WTC11 (cell line): ENCODE measurements at regions not wholly inside any gene's neighbourhood (a gene's known extent, or its start where the extent isn't known, plus 50 kb on each side); places are given as distances from the start of the nearest gene placed in this dataset.

ENCODE experiments used
- ATAC-seq: fragments of 200-7000 bp; cut with Tn5 transposase; 2 replicates; pipeline ENCODE4 v1.10.0; 2021; ENCODE audit warnings: mild to moderate bottlenecking, moderate library complexity
- CTCF ChIA-PET: fragments of 300-600 bp; sonication (Branson Sonifier 250); formaldehyde crosslinking; loops from one replicate; lab custom pipeline; 2021; ENCODE audit warnings: antibody characterized with exemption; lab: Charles Lee
- POLR2A ChIA-PET: fragments of 350-600 bp; sonication (Branson Sonifier 250); formaldehyde crosslinking; loops from one replicate; lab custom pipeline; 2021; ENCODE audit warnings: antibody characterized with exemption; lab: Charles Lee
- DNase-seq: peaks from one replicate; pipeline ENCODE4 v3.0.0; 2021; ENCODE audit warnings: low spot score
- H3K27ac Mint-ChIP-seq: 2 replicates; pipeline ENCODE4 v1.8.0; 2021; ENCODE audit warnings: mixed read lengths
- H3K27me3 Mint-ChIP-seq: 2 replicates; pipeline ENCODE4 v1.8.0; 2021; ENCODE audit warnings: low read depth, mild to moderate bottlenecking, moderate library complexity, mixed read lengths
- H3K36me3 Mint-ChIP-seq: 2 replicates; pipeline ENCODE4 v1.8.0; 2021; ENCODE audit warnings: mixed read lengths
- H3K4me1 Mint-ChIP-seq: 2 replicates; pipeline ENCODE4 v1.8.0; 2022; ENCODE audit warnings: mixed read lengths
- H3K4me3 Mint-ChIP-seq: 2 replicates; pipeline ENCODE4 v1.8.0; 2021; ENCODE audit warnings: mild to moderate bottlenecking, moderate library complexity, mixed read lengths
- H3K9me3 Mint-ChIP-seq: 2 replicates; pipeline ENCODE4 v1.8.0; 2021; ENCODE audit warnings: mixed read lengths
- CBFB ChIP-seq: sonication (generic); formaldehyde crosslinking; IDR thresholded peaks from 2 replicates; pipeline ENCODE4 v1.8.1; 2022; ENCODE audit warnings: mild to moderate bottlenecking, low read depth, missing genetic modification reagents
- ELF4 ChIP-seq: sonication (generic); formaldehyde crosslinking; IDR thresholded peaks from 2 replicates; pipeline ENCODE4 v1.8.1; 2022; ENCODE audit warnings: low read depth, mild to moderate bottlenecking, moderate library complexity, missing genetic modification reagents
- JAZF1 ChIP-seq: fragments of 250-450 bp; sonication (Bioruptor Pico); IDR thresholded peaks from 2 replicates; pipeline ENCODE4 v1.9.0; 2021; ENCODE audit warnings: moderate library complexity, mild to moderate bottlenecking, inconsistent platforms
- NFE2L1 ChIP-seq: sonication (generic); formaldehyde crosslinking; IDR thresholded peaks from 2 replicates; pipeline ENCODE4 v1.8.1; 2023; ENCODE audit warnings: missing genetic modification reagents
- NR3C1 ChIP-seq: sonication (generic); formaldehyde crosslinking; conservative IDR thresholded peaks from 2 replicates; pipeline ENCODE4 v1.8.1; 2023; ENCODE audit warnings: low read depth, mild to moderate bottlenecking, missing genetic modification reagents
- SOX15 ChIP-seq: fragments of 250-450 bp; sonication (Bioruptor Pico); IDR thresholded peaks from 2 replicates; pipeline ENCODE4 v1.9.0; 2021; ENCODE audit warnings: mild to moderate bottlenecking
- ZNF219 ChIP-seq: sonication (generic); formaldehyde crosslinking; IDR thresholded peaks from 2 replicates; pipeline ENCODE4 v1.8.0; 2023; ENCODE audit warnings: missing genetic modification reagents, mild to moderate bottlenecking, borderline replicate concordance
- ZNF232 ChIP-seq: sonication (generic); formaldehyde crosslinking; IDR thresholded peaks from 2 replicates; pipeline ENCODE4 v1.8.0; 2022; ENCODE audit warnings: mild to moderate bottlenecking, missing genetic modification reagents
- TF ChIP-seq, protein P1 (sequence below): sonication (generic); formaldehyde crosslinking; IDR thresholded peaks from 2 replicates; pipeline ENCODE4 v1.8.0; 2022; ENCODE audit warnings: mild to moderate bottlenecking, missing genetic modification reagents
- TF ChIP-seq, protein P2 (sequence below): sonication (generic); formaldehyde crosslinking; conservative IDR thresholded peaks from 2 replicates; pipeline ENCODE4 v1.8.1; 2022; ENCODE audit warnings: mild to moderate bottlenecking, missing genetic modification reagents
- TF ChIP-seq, protein P3 (sequence below): sonication (generic); formaldehyde crosslinking; IDR thresholded peaks from 2 replicates; pipeline ENCODE4 v1.8.0; 2022; ENCODE audit warnings: mild to moderate bottlenecking, missing genetic modification reagents
- TF ChIP-seq, protein P4 (sequence below): fragments of 250-450 bp; sonication (Bioruptor Pico); IDR thresholded peaks from 2 replicates; pipeline ENCODE4 v2.1.2; 2022; ENCODE audit warnings: mild to moderate bottlenecking, moderate library complexity
- TF ChIP-seq, protein P5 (sequence below): fragments of 200-600 bp; IDR thresholded peaks from 2 replicates; pipeline ENCODE4 v1.8.0; 2022; ENCODE audit warnings: antibody characterized with exemption
- TF ChIP-seq, protein P6 (sequence below): sonication (generic); formaldehyde crosslinking; IDR thresholded peaks from 2 replicates; pipeline ENCODE4 v1.8.0; 2023; ENCODE audit warnings: missing genetic modification reagents, mild to moderate bottlenecking, borderline replicate concordance
- TF ChIP-seq, protein P7 (sequence below): fragments of 250-450 bp; sonication (Bioruptor Pico); conservative IDR thresholded peaks from 2 replicates; pipeline ENCODE4 v1.9.0; 2021; ENCODE audit warnings: mild to moderate bottlenecking

DNA sequence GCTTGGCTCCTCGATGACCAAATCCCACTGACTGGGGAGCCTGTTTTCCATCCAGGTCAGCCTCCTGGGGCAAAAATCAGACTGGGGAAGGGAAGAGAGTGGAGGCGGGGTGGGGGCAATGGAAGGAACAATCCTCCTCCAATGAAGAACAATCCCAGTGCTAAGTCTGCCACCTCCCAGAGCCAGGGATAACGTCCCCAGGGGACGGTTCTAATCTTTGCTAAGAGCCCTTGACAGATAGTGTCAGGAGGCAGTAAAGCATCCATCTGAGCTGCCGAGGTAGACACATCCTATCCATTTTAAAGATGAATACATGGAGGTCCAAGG, 298.5 kb upstream of the MSX2 start:
- no peak for ATAC-seq
- Mint-ChIP-seq H3K4me1 (peaks cover 5% of the 10 kb centered on the region), H3K27me3 (no peaks in the 10 kb centered on the region), H3K36me3 (no peaks in the 10 kb centered on the region), H3K4me3 (no peak overlapping the region), H3K27ac (no peak overlapping the region), H3K9me3 (no peaks in the 10 kb centered on the region)
- ChIA-PET POLR2A (no interaction called here), CTCF (interaction anchor here (0.9 to 3.2 kb wide), 3 partner anchors 149 to 368 kb away, joined by 3 to 12 read pairs (median 4); no protein-coding TSS in a partner anchor)
- DNase-seq: no peak
- TF ChIP-seq, protein P1, sequence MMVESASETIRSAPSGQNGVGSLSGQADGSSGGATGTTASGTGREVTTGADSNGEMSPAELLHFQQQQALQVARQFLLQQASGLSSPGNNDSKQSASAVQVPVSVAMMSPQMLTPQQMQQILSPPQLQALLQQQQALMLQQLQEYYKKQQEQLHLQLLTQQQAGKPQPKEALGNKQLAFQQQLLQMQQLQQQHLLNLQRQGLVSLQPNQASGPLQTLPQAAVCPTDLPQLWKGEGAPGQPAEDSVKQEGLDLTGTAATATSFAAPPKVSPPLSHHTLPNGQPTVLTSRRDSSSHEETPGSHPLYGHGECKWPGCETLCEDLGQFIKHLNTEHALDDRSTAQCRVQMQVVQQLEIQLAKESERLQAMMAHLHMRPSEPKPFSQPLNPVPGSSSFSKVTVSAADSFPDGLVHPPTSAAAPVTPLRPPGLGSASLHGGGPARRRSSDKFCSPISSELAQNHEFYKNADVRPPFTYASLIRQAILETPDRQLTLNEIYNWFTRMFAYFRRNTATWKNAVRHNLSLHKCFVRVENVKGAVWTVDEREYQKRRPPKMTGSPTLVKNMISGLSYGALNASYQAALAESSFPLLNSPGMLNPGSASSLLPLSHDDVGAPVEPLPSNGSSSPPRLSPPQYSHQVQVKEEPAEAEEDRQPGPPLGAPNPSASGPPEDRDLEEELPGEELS (CRISPR knock-in tag): no peak
- no peak for TF ChIP-seq SOX15 (CRISPR knock-in tag)
- TF ChIP-seq, protein P2, sequence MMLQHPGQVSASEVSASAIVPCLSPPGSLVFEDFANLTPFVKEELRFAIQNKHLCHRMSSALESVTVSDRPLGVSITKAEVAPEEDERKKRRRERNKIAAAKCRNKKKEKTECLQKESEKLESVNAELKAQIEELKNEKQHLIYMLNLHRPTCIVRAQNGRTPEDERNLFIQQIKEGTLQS (CRISPR knock-in tag): no peak
- TF ChIP-seq NR3C1 (CRISPR knock-in tag): no peak
- TF ChIP-seq, protein P3, sequence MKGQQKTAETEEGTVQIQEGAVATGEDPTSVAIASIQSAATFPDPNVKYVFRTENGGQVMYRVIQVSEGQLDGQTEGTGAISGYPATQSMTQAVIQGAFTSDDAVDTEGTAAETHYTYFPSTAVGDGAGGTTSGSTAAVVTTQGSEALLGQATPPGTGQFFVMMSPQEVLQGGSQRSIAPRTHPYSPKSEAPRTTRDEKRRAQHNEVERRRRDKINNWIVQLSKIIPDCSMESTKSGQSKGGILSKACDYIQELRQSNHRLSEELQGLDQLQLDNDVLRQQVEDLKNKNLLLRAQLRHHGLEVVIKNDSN (CRISPR knock-in tag): no peak
- TF ChIP-seq, protein P4, sequence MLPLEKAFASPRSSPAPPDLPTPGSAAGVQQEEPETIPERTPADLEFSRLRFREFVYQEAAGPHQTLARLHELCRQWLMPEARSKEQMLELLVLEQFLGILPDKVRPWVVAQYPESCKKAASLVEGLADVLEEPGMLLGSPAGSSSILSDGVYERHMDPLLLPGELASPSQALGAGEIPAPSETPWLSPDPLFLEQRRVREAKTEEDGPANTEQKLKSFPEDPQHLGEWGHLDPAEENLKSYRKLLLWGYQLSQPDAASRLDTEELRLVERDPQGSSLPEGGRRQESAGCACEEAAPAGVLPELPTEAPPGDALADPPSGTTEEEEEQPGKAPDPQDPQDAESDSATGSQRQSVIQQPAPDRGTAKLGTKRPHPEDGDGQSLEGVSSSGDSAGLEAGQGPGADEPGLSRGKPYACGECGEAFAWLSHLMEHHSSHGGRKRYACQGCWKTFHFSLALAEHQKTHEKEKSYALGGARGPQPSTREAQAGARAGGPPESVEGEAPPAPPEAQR (CRISPR knock-in tag): no peak
- TF ChIP-seq NFE2L1 (CRISPR knock-in tag): no peak
- TF ChIP-seq ZNF219: no peak
- TF ChIP-seq, protein P5, sequence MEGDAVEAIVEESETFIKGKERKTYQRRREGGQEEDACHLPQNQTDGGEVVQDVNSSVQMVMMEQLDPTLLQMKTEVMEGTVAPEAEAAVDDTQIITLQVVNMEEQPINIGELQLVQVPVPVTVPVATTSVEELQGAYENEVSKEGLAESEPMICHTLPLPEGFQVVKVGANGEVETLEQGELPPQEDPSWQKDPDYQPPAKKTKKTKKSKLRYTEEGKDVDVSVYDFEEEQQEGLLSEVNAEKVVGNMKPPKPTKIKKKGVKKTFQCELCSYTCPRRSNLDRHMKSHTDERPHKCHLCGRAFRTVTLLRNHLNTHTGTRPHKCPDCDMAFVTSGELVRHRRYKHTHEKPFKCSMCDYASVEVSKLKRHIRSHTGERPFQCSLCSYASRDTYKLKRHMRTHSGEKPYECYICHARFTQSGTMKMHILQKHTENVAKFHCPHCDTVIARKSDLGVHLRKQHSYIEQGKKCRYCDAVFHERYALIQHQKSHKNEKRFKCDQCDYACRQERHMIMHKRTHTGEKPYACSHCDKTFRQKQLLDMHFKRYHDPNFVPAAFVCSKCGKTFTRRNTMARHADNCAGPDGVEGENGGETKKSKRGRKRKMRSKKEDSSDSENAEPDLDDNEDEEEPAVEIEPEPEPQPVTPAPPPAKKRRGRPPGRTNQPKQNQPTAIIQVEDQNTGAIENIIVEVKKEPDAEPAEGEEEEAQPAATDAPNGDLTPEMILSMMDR: no peak
- TF ChIP-seq, protein P6, sequence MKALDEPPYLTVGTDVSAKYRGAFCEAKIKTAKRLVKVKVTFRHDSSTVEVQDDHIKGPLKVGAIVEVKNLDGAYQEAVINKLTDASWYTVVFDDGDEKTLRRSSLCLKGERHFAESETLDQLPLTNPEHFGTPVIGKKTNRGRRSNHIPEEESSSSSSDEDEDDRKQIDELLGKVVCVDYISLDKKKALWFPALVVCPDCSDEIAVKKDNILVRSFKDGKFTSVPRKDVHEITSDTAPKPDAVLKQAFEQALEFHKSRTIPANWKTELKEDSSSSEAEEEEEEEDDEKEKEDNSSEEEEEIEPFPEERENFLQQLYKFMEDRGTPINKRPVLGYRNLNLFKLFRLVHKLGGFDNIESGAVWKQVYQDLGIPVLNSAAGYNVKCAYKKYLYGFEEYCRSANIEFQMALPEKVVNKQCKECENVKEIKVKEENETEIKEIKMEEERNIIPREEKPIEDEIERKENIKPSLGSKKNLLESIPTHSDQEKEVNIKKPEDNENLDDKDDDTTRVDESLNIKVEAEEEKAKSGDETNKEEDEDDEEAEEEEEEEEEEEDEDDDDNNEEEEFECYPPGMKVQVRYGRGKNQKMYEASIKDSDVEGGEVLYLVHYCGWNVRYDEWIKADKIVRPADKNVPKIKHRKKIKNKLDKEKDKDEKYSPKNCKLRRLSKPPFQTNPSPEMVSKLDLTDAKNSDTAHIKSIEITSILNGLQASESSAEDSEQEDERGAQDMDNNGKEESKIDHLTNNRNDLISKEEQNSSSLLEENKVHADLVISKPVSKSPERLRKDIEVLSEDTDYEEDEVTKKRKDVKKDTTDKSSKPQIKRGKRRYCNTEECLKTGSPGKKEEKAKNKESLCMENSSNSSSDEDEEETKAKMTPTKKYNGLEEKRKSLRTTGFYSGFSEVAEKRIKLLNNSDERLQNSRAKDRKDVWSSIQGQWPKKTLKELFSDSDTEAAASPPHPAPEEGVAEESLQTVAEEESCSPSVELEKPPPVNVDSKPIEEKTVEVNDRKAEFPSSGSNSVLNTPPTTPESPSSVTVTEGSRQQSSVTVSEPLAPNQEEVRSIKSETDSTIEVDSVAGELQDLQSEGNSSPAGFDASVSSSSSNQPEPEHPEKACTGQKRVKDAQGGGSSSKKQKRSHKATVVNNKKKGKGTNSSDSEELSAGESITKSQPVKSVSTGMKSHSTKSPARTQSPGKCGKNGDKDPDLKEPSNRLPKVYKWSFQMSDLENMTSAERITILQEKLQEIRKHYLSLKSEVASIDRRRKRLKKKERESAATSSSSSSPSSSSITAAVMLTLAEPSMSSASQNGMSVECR: no peak
- TF ChIP-seq, protein P7, sequence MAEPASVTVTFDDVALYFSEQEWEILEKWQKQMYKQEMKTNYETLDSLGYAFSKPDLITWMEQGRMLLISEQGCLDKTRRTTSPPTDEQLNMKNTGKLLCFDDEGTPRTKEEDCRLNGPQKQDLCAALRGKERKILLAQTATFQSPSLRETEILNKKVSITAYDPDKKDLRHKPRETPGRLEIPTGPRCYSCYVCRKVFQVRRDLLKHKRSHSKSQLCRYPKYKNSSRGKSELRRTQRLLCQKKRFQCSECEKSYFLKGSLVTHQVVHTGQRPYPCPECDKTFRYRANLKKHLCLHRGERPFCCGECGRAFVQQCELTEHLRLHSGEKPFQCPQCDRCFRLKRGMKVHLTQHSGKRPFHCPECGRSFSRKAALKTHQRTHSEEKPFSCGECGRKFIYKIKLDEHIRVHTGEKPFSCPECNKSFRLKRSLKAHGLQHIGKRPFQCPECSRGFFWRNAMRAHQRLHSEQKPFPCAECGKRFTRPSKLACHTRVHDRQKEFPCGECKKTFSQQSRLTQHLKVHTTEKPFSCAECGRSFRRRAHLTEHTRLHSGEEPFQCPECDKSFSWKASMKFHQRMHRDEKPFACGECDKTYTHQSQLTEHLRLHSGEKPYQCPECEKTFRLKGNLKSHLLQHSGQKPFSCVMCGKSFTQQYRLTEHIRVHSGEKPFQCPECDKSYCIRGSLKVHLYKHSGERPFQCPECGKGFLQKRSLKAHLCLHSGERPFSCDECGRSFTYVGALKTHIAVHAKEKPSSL: no peak
- no peak for TF ChIP-seq ZNF232
- TF ChIP-seq CBFB (CRISPR knock-in tag): no peak
- TF ChIP-seq ELF4 (CRISPR knock-in tag): no peak
- no peak for TF ChIP-seq JAZF1 (CRISPR knock-in tag)
